Right cardiac atrium (tissue), 5 donors: ENCODE measurements at regions not wholly inside any gene's neighbourhood (a gene's known extent, or its start where the extent isn't known, plus 50 kb on each side); places are given as distances from the start of the nearest gene placed in this dataset.
A peak's percentile ranks its signal among the peaks of the same experiment; 100 is the strongest.
"Not testable (repeated sequence)": the region's sequence is repeated elsewhere in the genome, so short reads cannot be mapped to it uniquely, and the experiment has no call there.

Experiments
- ATAC-seq, 2 donors: fragments of 200-7000 bp; cut with Tn5 transposase; one replicate each; pipeline versions ENCODE4 v1.8.0 to v1.9.1; 2020; ENCODE audit warnings: moderate library complexity in 2 of 2, mild to moderate bottlenecking in 1 of 2
- DNase-seq, 3 donors: peaks; one replicate each; pipeline ENCODE4 v3.0.0-alpha.2; 2020
- H3K27ac ChIP-seq: one replicate; pipeline ENCODE4 v1.5.1; 2013; ENCODE audit warnings: mild to moderate bottlenecking, low read length, control low read depth, moderate library complexity
- H3K27me3 ChIP-seq: one replicate; pipeline ENCODE4 v1.6.1; 2013; ENCODE audit not compliant: control insufficient read depth, insufficient read depth
- H3K4me1 ChIP-seq: one replicate; pipeline ENCODE4 v1.6.1; 2013; ENCODE audit warnings: low read length; ENCODE audit not compliant: control insufficient read depth, insufficient read depth
- H3K4me3 ChIP-seq: one replicate; pipeline ENCODE4 v1.5.1; 2013; ENCODE audit warnings: low read length, control low read depth
- H3K9me3 ChIP-seq: one replicate; pipeline ENCODE4 v1.6.1; 2013; ENCODE audit warnings: low read length; ENCODE audit not compliant: control insufficient read depth
- WGBS: extraction: QIAGEN DNeasy Blood & Tissue Kit; methylation state at CpG from one replicate; pipeline ENCODE4 v1.1.7; 2013; 5-methylcytosine and 5-hydroxymethylcytosine counted together
- intact Hi-C, 4 donors: fragments of 100-400 bp; cut with DNase I; formaldehyde crosslinking; loops; one replicate each; pipeline versions ENCODE4 v1.11.0 to v1.14.0; 2022 to 2023
- donor health status: healthy with polysubstance abuse.
- donor health status: DM: no; HTN: yes; CAD: no.
- donor health status: DM: no; HTN: no; CAD: no.
- donor health status: DM: no; HTN: yes; CAD: no; lungs with severe emphysema.
- donor health status: DM: yes; HTN: yes; CAD: no.

DNA sequence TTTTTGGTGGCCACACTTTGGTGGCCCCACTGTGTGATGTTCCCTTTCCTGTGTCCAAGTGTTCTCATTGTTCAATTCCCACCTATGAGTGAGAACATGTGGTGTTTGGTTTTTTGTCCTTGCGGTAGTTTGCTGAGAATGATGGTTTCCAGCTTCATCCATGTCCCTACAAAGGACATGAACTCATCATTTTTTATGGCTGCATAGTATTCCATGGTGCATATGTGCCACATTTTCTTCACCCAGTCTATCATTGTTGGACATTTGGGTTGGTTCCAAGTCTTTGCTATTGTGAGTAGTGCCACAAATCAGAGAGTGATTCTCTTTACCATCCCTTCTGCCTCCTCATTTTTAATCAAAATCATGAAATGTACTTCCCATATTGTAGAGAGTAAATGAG lies 114.0 kb upstream of the NR2F2 start:
- intact Hi-C loops, ATAC-seq: not testable (repeated sequence)
- no CpG with 5 or more reads among the region's 1 CpG for WGBS

DNA sequence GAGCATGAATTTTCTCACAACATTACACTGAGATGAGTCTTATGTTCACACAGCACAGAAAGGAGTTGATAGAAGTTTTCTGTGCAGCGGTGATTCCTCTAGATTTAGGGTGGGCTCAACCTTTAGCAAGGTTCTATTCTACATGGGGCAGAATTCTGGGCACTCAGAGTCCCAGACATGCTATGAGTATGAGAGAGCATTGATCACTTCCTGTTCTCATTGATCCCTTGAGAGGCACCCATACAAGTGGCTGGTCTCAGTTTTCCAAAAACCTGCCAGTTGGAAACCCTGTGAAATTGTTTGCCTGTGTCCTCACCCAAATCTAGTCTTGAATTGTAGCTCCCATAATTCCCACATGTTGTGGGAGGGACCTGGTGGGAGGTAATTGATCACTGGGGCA lies 112.5 kb upstream of the NR2F2 start:
- H3K4me3 ChIP-seq = no peak overlapping the region
- no peaks in the 10 kb centered on the region for H3K27me3 ChIP-seq
- H3K9me3 ChIP-seq = no peaks in the 10 kb centered on the region
- 95% methylated on average over 1 of the region's 1 CpG for WGBS
- intact Hi-C loops = no loop called here
- DNase-seq (no peak), ATAC-seq (no peak)
- H3K27ac ChIP-seq = no peak overlapping the region
- no peaks in the 10 kb centered on the region for H3K4me1 ChIP-seq

More for the DNA sequence above, 114.0 kb upstream of the NR2F2 start:
- H3K27me3 ChIP-seq, DNase-seq, H3K4me3 ChIP-seq, H3K27ac ChIP-seq, H3K9me3 ChIP-seq, H3K4me1 ChIP-seq: not testable (repeated sequence)

DNA sequence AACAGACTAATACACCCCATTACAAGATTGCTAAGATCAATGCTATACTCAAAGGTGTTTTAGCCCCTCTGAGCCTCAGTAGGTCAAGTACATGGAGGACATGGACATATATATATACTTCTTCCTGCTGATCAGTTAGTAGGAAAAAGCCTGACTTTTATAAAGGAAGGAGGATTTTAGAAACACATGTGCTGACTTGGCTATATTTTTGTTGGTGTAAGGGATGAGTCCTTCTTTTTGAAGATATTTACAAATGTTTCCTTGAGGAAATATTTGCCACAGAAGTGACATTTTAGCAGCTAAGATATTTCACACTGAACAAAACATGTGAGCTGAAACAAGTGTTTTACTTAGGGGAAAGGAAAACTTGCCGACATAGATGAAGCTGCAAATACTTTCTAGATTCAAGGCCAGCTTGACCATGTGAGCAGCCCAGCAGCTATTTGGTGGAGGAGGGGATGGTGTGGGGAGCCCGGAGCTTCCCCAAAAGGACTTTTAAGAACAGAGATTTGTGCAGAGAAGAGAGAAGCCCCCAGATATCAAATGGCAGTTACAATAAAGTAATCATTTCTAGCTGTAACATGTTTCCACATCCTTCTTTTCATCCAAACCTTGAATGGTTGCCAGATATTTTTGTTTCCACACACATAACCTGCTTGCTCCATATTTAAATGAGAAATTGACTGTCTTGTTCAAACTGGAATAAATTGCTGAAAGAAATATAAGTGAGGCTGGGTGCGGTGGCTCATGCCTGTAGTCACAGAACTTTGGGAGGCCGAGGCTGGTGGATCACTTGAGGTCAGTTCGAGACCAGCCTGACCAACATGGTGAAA lies 111.7 kb upstream of the NR2F2 start:
- Histone ChIP-seq H3K4me3 (no peak overlapping the region), H3K27me3 (no peaks in the 10 kb centered on the region), H3K4me1 (no peaks in the 10 kb centered on the region), H3K27ac (no peak overlapping the region), H3K9me3 (no peaks in the 10 kb centered on the region)
- ATAC-seq (no peak), DNase-seq (no peak)
- 84% methylated on average over 5 of the region's 5 CpGs for WGBS
- intact Hi-C loops = no loop called here

DNA sequence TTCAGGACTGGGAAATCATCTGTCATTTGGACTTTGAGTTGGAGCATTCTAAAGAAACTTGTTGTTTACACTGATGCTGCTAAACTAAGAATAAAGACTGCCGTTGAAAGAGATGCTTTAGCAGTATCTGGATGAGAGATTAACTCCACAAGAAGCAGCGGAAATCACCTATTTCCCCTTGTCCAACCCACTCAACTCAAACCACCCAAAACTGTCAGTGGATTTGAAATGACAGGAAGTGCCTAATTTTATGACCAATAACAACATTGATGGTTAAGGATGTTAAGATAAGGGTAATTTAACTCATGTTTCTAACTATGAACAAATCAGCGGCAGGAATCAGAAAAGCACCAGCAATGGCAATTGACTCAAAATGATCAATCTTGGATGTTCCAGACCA lies 110.8 kb upstream of the NR2F2 start:
- DNase-seq = no peak
- H3K27ac ChIP-seq = no peak overlapping the region
- no peak for ATAC-seq
- no peak overlapping the region for H3K4me3 ChIP-seq
- H3K27me3 ChIP-seq = no peaks in the 10 kb centered on the region
- intact Hi-C loops = no loop called here
- 85% methylated on average over 3 of the region's 3 CpGs for WGBS
- H3K9me3 ChIP-seq = no peaks in the 10 kb centered on the region
- no peaks in the 10 kb centered on the region for H3K4me1 ChIP-seq

DNA sequence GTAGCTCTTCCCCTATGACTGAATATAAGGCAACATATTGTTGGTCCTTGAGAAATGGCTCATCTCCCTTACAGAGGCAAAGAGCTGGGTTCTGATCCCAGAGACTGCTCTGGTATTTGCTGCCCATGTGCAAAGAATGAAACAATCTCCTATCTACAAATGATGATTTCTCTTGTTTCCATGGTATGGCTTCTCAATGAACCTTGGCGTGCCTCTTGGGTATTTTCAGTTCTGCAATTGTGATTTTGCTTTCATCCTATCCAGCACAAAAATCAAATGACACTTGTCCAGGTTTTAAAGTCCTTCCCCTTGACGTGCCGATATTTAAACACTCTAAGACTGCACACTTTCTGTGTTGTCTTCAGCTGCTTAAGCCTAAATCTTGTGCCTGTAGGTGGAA lies 109.8 kb upstream of the NR2F2 start:
- no peak overlapping the region for H3K27ac ChIP-seq
- WGBS = 97% methylated on average over 3 of the region's 3 CpGs
- intact Hi-C loops = no loop called here
- no peaks in the 10 kb centered on the region for H3K9me3 ChIP-seq
- ATAC-seq = no peak
- no peaks in the 10 kb centered on the region for H3K27me3 ChIP-seq
- no peak for DNase-seq
- H3K4me1 ChIP-seq = no peaks in the 10 kb centered on the region
- H3K4me3 ChIP-seq = no peak overlapping the region

DNA sequence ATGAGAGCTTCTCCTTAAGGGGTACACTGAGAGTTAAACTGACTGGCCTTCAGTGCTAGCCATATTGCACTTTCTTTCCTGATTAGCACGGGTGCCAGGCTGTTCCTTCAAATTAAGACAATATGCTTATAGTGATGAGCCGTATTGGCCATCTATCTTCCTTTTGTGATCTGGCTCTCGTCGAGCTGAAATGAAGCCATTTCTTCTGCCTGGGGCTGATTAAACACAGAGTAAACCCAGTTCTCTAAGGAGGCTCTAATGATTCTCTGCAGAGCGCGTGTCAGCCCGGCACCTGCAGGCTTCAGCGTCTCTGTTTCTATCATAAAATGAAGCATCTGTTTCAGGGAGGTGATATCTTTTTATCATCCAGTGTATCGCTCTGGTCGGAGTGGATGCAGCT lies 107.5 kb upstream of the NR2F2 start:
- no peak for DNase-seq
- intact Hi-C loops = no loop called here
- H3K27ac ChIP-seq = no peak overlapping the region
- WGBS = 71% methylated on average over 10 of the region's 10 CpGs
- no peaks in the 10 kb centered on the region for H3K27me3 ChIP-seq
- H3K4me1 ChIP-seq = no peaks in the 10 kb centered on the region
- no peak for ATAC-seq
- H3K4me3 ChIP-seq = no peak overlapping the region
- no peaks in the 10 kb centered on the region for H3K9me3 ChIP-seq

DNA sequence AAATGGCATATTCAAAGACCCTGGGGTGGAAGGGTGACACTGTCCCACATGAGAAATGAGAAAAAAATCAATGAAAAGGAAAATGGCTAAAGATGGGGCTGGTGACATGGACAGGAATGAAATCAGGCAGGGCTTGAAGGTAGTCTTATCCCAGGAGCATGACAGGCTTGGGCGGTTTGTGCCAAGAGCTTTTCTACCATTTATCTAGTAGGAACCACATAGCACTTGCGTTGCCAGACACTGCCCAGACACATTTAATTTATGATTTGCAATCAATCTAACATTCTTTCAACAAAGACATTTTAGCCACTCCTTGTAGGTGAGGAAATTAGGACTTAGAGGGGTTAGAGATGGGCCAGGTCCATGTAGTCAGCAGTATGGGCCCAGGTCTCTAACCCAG lies 106.6 kb upstream of the NR2F2 start:
- no peak overlapping the region for H3K4me3 ChIP-seq
- 79% methylated on average over 2 of the region's 2 CpGs for WGBS
- intact Hi-C loops = no loop called here
- no peak overlapping the region for H3K27ac ChIP-seq
- DNase-seq (no peak), ATAC-seq (no peak)
- no peaks in the 10 kb centered on the region for H3K4me1 ChIP-seq
- no peaks in the 10 kb centered on the region for H3K9me3 ChIP-seq
- H3K27me3 ChIP-seq = no peaks in the 10 kb centered on the region

DNA sequence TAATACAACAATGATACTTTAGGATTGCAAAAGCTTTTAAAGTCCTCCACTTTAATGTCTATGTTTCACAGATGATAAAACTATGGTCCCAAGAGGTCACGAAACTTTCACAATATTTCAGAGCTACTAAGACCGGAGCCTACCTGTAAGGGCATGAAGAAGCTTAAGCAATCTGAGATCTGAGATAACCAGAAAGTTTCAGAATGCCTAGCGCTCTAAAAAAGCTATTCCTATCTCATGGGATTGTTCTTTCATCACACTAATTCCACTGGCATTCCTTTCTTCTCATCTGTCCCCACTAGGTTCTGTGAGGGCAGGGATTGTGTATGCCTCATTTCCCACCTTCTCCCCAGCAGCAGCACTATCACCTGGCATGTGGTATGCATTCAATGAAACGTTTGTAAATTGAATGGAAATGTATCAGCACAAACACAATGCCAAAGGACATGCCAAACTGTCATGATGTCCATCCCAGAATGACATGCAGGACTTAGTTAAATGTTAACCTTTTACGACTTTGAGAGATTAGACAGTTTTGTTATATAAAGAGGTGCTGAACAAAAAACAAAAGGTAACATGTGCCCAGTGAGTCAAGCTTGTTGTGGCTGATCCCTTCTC lies 104.7 kb upstream of the NR2F2 start:
- Histone ChIP-seq H3K9me3 (no peaks in the 10 kb centered on the region), H3K27me3 (no peaks in the 10 kb centered on the region), H3K27ac (no peak overlapping the region), H3K4me3 (no peak overlapping the region), H3K4me1 (no peaks in the 10 kb centered on the region)
- intact Hi-C loops = no loop called here
- ATAC-seq (no peak), DNase-seq (no peak)
- 71% methylated on average over 5 of the region's 5 CpGs for WGBS

DNA sequence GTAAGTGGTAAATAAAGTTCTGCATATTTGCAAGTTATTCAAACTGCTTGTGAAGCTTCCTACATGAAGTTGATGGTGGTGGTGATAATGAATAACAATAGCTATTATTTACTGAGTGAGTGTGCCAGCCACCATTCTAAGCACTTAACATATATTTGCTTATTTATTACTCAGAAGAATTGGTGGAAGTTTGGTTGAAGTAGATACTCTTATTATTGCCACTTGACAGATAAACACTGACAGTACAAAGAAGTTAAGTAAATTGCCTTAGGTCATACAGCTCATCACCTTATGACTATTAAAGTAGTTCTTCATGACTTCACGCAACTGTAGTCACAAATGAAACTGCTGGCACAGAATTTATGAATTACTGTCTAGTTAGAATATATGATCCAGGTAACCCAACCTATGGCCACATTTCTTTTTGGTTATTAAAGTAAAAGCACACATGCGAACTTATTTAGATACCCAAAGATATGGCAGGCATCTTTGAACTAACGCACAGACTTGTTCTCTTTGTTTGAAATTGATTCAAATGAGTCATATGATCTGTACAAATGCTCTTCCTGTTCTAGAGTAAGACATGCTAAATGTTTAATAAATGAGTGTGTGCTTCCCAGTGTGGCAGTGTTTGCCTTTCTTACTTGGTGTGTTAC lies 99.8 kb upstream of the NR2F2 start:
- 84% methylated on average over 3 of the region's 3 CpGs for WGBS
- Histone ChIP-seq H3K4me1 (no peaks in the 10 kb centered on the region), H3K4me3 (no peak overlapping the region), H3K27me3 (no peaks in the 10 kb centered on the region), H3K9me3 (no peaks in the 10 kb centered on the region), H3K27ac (no peak overlapping the region)
- no peak for ATAC-seq
- DNase-seq = no peak
- intact Hi-C loops = no loop called here

DNA sequence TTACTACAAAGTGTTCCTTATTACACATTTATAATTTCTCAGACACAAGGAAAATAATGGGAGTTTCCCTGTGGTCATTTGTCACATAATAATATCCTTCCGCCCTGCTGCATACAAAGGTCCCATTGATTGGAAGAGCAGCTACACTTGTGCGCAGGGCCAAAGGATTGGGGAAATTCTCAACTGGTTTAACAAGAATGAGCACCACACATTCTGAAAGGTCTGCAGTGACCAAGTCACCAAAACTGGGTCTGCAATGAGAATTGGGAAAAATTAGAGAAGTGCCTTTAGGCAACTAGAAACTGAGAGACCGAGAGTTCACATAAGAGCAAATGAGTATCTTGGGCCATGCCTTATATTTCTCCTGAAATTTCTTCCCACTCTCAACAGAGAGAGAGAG lies 98.2 kb upstream of the NR2F2 start:
- Histone ChIP-seq H3K27me3 (no peaks in the 10 kb centered on the region), H3K4me3 (no peak overlapping the region), H3K4me1 (no peaks in the 10 kb centered on the region), H3K9me3 (no peaks in the 10 kb centered on the region), H3K27ac (no peak overlapping the region)
- ATAC-seq (no peak), DNase-seq (no peak)
- WGBS = 93% methylated on average over 3 of the region's 3 CpGs
- intact Hi-C loops = no loop called here

DNA sequence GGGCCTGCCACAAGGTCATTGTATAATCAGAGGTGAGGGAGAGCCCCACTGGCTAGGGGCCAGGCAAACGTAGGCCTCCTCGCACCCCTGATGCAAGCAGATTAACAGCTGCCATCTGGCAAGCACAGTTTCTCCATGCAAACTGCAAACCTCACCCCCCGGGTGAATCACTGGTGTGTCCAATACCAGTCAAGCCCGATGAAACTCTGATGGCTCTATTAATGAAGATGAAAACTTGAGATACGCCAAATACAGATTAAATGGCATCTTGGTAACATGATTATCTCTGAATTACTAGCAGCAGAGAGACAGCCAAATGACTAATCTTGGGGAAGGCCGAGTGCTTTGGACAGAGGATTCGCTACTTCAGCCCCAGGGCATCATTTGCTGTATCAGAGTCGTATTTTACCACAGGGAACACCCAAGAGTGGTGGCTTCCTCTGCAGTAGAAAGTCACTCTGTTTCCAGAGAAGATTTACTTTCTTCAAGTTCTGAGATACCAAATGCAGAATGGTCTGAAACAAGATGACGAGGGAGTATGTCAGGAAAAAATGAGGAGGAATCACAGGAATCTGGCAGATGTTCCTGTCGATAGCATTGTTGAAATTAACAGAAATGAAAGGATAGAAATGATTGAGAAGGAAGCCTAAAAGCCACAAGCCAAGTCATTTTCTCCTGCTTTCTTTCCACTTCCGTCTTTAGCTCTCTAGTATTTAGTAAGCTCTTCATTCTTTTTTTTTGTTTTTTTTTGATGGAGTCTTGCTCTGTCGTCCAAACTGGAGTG lies 96.2 kb upstream of the NR2F2 start:
- DNase-seq = peak in 2 of 3 donors; percentile 12 to 45
- intact Hi-C loops = no loop called here
- H3K27ac ChIP-seq = no peak overlapping the region
- no peak for ATAC-seq
- WGBS = 67% methylated on average over 12 of the region's 12 CpGs
- H3K4me1 ChIP-seq = no peaks in the 10 kb centered on the region
- H3K27me3 ChIP-seq = no peaks in the 10 kb centered on the region
- H3K9me3 ChIP-seq = no peaks in the 10 kb centered on the region
- H3K4me3 ChIP-seq = no peak overlapping the region
